DMS153 treated with DMSO at 0.1 percent for 48 hours (cell line): ENCODE measurements at regions not wholly inside any gene's neighbourhood (a gene's known extent, or its start where the extent isn't known, plus 50 kb on each side); places are given as distances from the start of the nearest gene placed in this dataset.
"Not testable (repeated sequence)": the region's sequence is repeated elsewhere in the genome, so short reads cannot be mapped to it uniquely, and the experiment has no call there.

Source experiments
- DNase-seq: peaks from one replicate; lab custom pipeline; 2025; ENCODE audit not compliant: unreplicated experiment; lab: John Stamatoyannopoulos, UW

GRCh38 chr14:80304125-80304766 is 92.9 kb upstream of the DIO2 start:
- DNase-seq, result no peak

- DNase-seq, result no peak
Measured at GRCh38 chr14:80300351-80300750, 89.0 kb upstream of the DIO2 start.

GRCh38 chr14:80298491-80299017 is 87.2 kb upstream of the DIO2 start:
- DNase-seq, result no peak

- no peak for DNase-seq
Measured at GRCh38 chr14:80291101-80291500, 79.8 kb upstream of the DIO2 start.

GRCh38 chr14:80286744-80287143 is 75.4 kb upstream of the DIO2 start:
- DNase-seq, result not testable (repeated sequence)

- DNase-seq, result no peak
Measured at GRCh38 chr14:80278293-80279023, 67.2 kb upstream of the DIO2 start.

GRCh38 chr14:80275208-80275850 is 64.0 kb upstream of the DIO2 start:
- DNase-seq, result no peak

GRCh38 chr14:80274310-80274709 is 63.0 kb upstream of the DIO2 start:
- DNase-seq, result not testable (repeated sequence)

GRCh38 chr14:80271389-80271788 is 60.1 kb upstream of the DIO2 start:
- no peak for DNase-seq

- DNase-seq, result no peak
Measured at GRCh38 chr14:80269353-80269925, 58.1 kb upstream of the DIO2 start.

GRCh38 chr14:80266930-80267329 is 55.6 kb upstream of the DIO2 start:
- no peak for DNase-seq

- peak; percentile 17 for DNase-seq
Measured at GRCh38 chr14:80264702-80265101, 53.4 kb upstream of the DIO2 start.
